WERI-Rb-1 (cell line): ENCODE measurements at regions not wholly inside any gene's neighbourhood (a gene's known extent, or its start where the extent isn't known, plus 50 kb on each side); places are given as distances from the start of the nearest gene placed in this dataset.

Experiments
- DNase-seq: peaks from one replicate; pipeline ENCODE4 v3.0.0-alpha.2; 2020
- H3K27ac ChIP-seq: fragments of 250-450 bp; sonication (Bioruptor Pico); 2 replicates; pipeline ENCODE4 v1.5.1; 2020; ENCODE audit warnings: mild to moderate bottlenecking, moderate library complexity
- H3K27me3 ChIP-seq: fragments of 250-450 bp; sonication (Bioruptor Pico); 2 replicates; pipeline ENCODE4 v1.5.1; 2021; ENCODE audit warnings: mild to moderate bottlenecking, low read depth, moderate library complexity; ENCODE audit not compliant: insufficient read depth, severe bottlenecking
- H3K36me3 ChIP-seq: fragments of 250-450 bp; sonication (Bioruptor Pico); 2 replicates; pipeline ENCODE4 v1.5.1; 2020; ENCODE audit warnings: mild to moderate bottlenecking, moderate library complexity
- H3K4me3 ChIP-seq: 2 replicates; pipeline ENCODE4 v1.5.1; 2011; ENCODE audit warnings: low read depth, mild to moderate bottlenecking, control low read depth, low read length
- H3K9me3 ChIP-seq: fragments of 250-450 bp; sonication (Bioruptor Pico); 2 replicates; pipeline ENCODE4 v1.5.1; 2021; ENCODE audit warnings: mild to moderate bottlenecking, moderate library complexity; ENCODE audit not compliant: severe bottlenecking
- TF ChIP-seq, protein P1 (sequence below): IDR thresholded peaks from 2 replicates; pipeline ENCODE4 v1.5.1; 2011; ENCODE audit warnings: low read depth, mild to moderate bottlenecking, control low read depth, inconsistent platforms, low read length

DNA sequence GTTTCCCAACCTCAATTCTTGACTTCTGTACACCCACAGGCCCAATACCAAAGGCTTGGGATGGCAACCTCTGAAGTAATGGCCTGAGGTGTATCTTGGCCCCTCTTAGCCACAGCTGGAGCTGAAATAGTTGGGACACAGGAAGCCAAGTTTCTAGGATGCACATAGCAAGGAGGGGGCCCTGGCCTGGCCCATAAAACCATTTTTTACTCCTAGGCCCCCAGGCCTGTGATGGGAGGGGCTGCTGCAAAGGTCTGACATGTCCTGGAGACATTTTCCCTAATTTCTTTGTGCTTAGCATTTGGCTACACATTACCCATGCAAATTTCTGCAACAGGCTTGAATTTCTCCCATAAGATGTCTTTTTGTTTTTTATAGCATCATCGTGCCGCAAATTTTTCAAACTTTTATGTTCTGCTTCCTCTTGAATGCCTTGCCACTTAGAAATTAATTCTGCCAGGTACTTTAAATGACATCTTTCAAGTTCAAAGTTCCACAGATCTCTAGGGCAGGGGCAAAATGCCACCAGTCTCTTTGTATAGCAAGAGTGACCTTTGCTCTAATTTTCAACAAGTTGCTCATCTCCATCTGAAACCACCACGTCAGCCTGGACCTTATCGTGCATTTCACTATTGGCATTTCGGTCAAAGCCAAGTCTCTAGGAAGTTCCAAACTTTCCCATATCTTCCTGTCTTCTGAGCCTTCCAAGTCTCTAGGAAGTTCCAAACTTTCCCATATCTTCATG lies 490.8 kb downstream of the IPMK start:
- DNase-seq: no peak
- TF ChIP-seq, protein P1, sequence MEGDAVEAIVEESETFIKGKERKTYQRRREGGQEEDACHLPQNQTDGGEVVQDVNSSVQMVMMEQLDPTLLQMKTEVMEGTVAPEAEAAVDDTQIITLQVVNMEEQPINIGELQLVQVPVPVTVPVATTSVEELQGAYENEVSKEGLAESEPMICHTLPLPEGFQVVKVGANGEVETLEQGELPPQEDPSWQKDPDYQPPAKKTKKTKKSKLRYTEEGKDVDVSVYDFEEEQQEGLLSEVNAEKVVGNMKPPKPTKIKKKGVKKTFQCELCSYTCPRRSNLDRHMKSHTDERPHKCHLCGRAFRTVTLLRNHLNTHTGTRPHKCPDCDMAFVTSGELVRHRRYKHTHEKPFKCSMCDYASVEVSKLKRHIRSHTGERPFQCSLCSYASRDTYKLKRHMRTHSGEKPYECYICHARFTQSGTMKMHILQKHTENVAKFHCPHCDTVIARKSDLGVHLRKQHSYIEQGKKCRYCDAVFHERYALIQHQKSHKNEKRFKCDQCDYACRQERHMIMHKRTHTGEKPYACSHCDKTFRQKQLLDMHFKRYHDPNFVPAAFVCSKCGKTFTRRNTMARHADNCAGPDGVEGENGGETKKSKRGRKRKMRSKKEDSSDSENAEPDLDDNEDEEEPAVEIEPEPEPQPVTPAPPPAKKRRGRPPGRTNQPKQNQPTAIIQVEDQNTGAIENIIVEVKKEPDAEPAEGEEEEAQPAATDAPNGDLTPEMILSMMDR: no peak
- Histone ChIP-seq H3K27ac (no peak overlapping the region), H3K27me3 (no peaks in the 10 kb centered on the region), H3K9me3 (peaks cover 11% of the 10 kb centered on the region), H3K4me3 (no peak overlapping the region), H3K36me3 (no peaks in the 10 kb centered on the region)

DNA sequence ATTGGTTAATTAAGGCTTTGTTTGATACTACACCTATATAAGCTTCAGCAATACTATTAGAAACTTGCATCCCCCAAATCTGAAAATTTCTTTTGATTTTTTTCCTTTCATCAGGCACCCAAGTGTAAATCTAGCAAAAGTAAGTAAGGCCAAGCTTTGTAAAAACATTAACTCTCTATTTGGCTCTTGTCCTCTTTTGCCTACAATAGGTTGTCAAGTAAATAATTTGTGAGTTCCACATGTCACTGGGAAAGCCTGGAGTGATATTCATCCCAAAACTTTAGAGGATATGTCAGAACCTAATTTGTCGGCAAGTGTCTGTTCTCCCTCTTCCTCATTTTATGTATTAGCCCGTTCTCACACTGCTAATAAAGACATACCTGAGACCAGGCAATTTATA lies 492.4 kb downstream of the IPMK start:
- Histone ChIP-seq H3K4me3 (no peak overlapping the region), H3K36me3 (no peaks in the 10 kb centered on the region), H3K27me3 (no peaks in the 10 kb centered on the region), H3K9me3 (peaks cover 11% of the 10 kb centered on the region), H3K27ac (no peak overlapping the region)
- DNase-seq: no peak
- TF ChIP-seq, protein P1: no peak

DNA sequence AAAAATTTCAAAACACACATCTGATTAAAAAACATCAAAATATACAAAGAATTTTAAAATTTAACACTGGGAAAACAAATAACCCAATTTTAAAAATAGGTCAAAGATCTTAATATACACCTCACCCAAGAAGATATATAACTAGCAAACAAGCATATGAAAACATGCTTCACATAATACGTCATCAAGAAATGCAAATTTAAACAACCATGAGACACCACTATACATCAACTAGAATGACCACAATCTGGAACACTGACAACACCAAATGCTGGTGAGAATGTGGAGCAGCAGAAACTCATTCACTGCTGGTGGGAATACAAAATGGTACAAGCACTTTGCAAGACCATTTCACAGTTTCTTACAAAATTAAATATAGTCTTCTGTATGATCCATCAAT lies 498.4 kb downstream of the IPMK start:
- Histone ChIP-seq H3K27ac (no peak overlapping the region), H3K4me3 (no peak overlapping the region)

DNA sequence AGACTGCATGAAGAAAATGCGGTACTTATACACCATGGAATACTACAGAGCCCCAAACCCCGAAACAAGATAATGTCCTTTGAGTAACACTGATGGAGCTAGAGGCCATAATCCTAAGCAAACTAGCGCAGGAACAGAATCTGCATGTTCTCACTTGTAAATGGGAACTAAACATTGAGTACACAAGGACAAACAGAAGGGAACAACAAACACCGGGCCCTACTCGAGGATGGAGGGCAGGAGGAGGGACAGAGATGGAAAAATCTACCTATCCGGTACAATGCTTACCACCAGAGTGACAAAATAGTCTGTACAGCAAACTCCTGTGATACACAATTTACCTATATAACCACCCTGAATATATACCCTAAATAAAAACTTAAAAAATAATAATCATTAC lies 507.9 kb downstream of the IPMK start:
- no peak overlapping the region for H3K27ac ChIP-seq

More for the DNA sequence above, 498.4 kb downstream of the IPMK start:
- Histone ChIP-seq H3K27me3 (no peaks in the 10 kb centered on the region), H3K9me3 (no peaks in the 10 kb centered on the region), H3K36me3 (no peaks in the 10 kb centered on the region)
- TF ChIP-seq, protein P1: no peak
- DNase-seq: no peak

DNA sequence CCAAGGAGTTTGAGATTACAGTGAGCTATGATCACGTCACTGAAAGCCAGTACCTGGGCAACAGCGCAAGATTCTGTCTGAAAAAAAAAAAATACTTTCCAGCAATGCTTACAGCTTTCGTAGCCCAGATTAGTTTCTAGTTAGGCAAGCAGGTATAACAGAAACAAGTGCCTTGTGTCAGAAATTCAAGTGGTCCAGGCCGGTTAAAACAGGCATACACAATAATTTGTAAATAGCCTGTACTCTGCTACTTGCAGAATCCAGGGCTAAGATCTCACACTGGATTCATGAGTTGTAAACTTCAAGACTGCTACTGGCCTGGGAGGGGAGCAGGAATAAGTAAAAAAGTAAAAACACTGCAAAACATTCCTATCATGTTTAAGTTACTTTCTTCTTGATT lies 512.9 kb downstream of the IPMK start:
- no peak for DNase-seq
- no peak overlapping the region for H3K4me3 ChIP-seq
- no peaks in the 10 kb centered on the region for H3K27me3 ChIP-seq
- H3K27ac ChIP-seq: no peak overlapping the region
- H3K36me3 ChIP-seq: no peaks in the 10 kb centered on the region
- no peaks in the 10 kb centered on the region for H3K9me3 ChIP-seq
- TF ChIP-seq, protein P1: no peak

More for the DNA sequence above, 507.9 kb downstream of the IPMK start:
- Histone ChIP-seq H3K36me3 (no peaks in the 10 kb centered on the region), H3K27me3 (no peaks in the 10 kb centered on the region), H3K4me3 (no peak overlapping the region), H3K9me3 (no peaks in the 10 kb centered on the region)
- TF ChIP-seq, protein P1: no peak
- DNase-seq: no peak

DNA sequence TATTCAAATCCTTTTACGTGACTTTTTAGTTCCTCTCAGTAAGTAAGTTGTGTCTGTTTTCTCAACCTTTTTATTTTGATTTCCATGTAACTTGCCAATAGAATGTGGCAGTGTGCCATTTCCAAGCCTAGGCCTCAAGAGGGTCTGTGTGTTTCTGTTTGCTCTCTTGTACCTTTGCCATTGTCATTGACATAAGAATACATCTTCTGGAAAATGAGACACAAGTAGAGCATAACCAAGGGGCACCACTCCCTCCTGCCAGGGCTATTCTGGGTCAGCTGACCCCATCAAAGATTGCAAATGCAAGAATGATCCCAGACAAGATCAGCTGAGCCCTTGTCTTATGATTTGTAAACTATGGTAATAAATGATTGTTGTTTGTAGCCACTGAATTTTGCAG lies 524.0 kb downstream of the IPMK start:
- TF ChIP-seq, protein P1: no peak
- H3K9me3 ChIP-seq: no peaks in the 10 kb centered on the region
- H3K27ac ChIP-seq: no peak overlapping the region
- no peak for DNase-seq
- H3K36me3 ChIP-seq: no peaks in the 10 kb centered on the region
- H3K4me3 ChIP-seq: no peak overlapping the region
- H3K27me3 ChIP-seq: no peaks in the 10 kb centered on the region
